H9 (cell line): ENCODE measurements at regions not wholly inside any gene's neighbourhood (a gene's known extent, or its start where the extent isn't known, plus 50 kb on each side); places are given as distances from the start of the nearest gene placed in this dataset.

Experiments
- DNase-seq: peaks from one replicate; pipeline ENCODE4 v3.0.0-alpha.2; 2017
- H2AFZ ChIP-seq: one replicate; pipeline ENCODE4 v1.6.1; 2013; ENCODE audit warnings: mild to moderate bottlenecking, low read length, control low read depth, moderate library complexity
- H2AK5ac ChIP-seq: 2 replicates; pipeline ENCODE4 v1.6.1; 2013; ENCODE audit warnings: low read length, control low read depth, mixed read lengths; ENCODE audit not compliant: insufficient read length
- H2BK120ac ChIP-seq: one replicate; pipeline ENCODE4 v1.6.1; 2013; ENCODE audit warnings: low read depth, mild to moderate bottlenecking, low read length, control low read depth, inconsistent platforms; ENCODE audit not compliant: poor library complexity, severe bottlenecking
- H2BK12ac ChIP-seq: 2 replicates; pipeline ENCODE4 v1.6.1; 2013; ENCODE audit warnings: low read length, control low read depth, mixed read lengths, low read depth; ENCODE audit not compliant: insufficient read length
- H2BK15ac ChIP-seq: 2 replicates; pipeline ENCODE4 v1.6.1; 2013; ENCODE audit warnings: low read depth, low read length, control low read depth
- H2BK20ac ChIP-seq: one replicate; pipeline ENCODE4 v1.6.1; 2013; ENCODE audit warnings: low read depth, mild to moderate bottlenecking, low read length, control low read depth, inconsistent platforms; ENCODE audit not compliant: poor library complexity, severe bottlenecking
- H2BK5ac ChIP-seq: 2 replicates; pipeline ENCODE4 v1.6.1; 2013; ENCODE audit warnings: low read length, control low read depth, mixed read lengths; ENCODE audit not compliant: insufficient read length
- H3K14ac ChIP-seq: 2 replicates; pipeline ENCODE4 v1.6.1; 2013; ENCODE audit warnings: low read length, control low read depth; ENCODE audit not compliant: insufficient read depth
- H3K18ac ChIP-seq: 2 replicates; pipeline ENCODE4 v1.6.1; 2013; ENCODE audit warnings: low read depth, mild to moderate bottlenecking, mixed read lengths, low read length, control low read depth; ENCODE audit not compliant: insufficient read length
- H3K23ac ChIP-seq: 2 replicates; pipeline ENCODE4 v1.6.1; 2013; ENCODE audit warnings: low read length, control low read depth, mixed read lengths, low read depth; ENCODE audit not compliant: insufficient read length
- H3K23me2 ChIP-seq: 2 replicates; pipeline ENCODE4 v1.6.1; 2013; ENCODE audit warnings: low read depth, mild to moderate bottlenecking, mixed read lengths, low read length, control low read depth; ENCODE audit not compliant: insufficient read length, poor library complexity, severe bottlenecking
- H3K27ac ChIP-seq: 2 replicates; pipeline ENCODE4 v1.5.1; 2013; ENCODE audit warnings: low read length, control low read depth, mixed read lengths, low read depth; ENCODE audit not compliant: insufficient read length
- H3K27me3 ChIP-seq: 2 replicates; pipeline ENCODE4 v1.6.1; 2013; ENCODE audit warnings: low read length, control low read depth, inconsistent platforms; ENCODE audit not compliant: insufficient read depth
- H3K4ac ChIP-seq: 2 replicates; pipeline ENCODE4 v1.6.1; 2013; ENCODE audit warnings: low read depth, mild to moderate bottlenecking, control low read depth, inconsistent platforms, low read length, moderate library complexity
- H3K4me1 ChIP-seq: 2 replicates; pipeline ENCODE4 v1.6.1; 2013; ENCODE audit warnings: low read length, control low read depth, inconsistent platforms; ENCODE audit not compliant: insufficient read depth
- H3K4me2 ChIP-seq: 2 replicates; pipeline ENCODE4 v1.6.1; 2013; ENCODE audit warnings: low read length, control low read depth, mixed read lengths; ENCODE audit not compliant: insufficient read length, insufficient read depth
- H3K56ac ChIP-seq: 2 replicates; pipeline ENCODE4 v1.6.1; 2013; ENCODE audit warnings: low read depth, mild to moderate bottlenecking, mixed read lengths, low read length, control low read depth; ENCODE audit not compliant: insufficient read length
- H3K79me1 ChIP-seq: 2 replicates; pipeline ENCODE4 v1.6.1; 2013; ENCODE audit warnings: low read depth, mild to moderate bottlenecking, moderate library complexity, low read length, control low read depth, inconsistent platforms; ENCODE audit not compliant: insufficient read depth, poor library complexity, severe bottlenecking
- H3K79me2 ChIP-seq: 2 replicates; pipeline ENCODE4 v1.6.1; 2013; ENCODE audit warnings: low read length, control low read depth, inconsistent platforms; ENCODE audit not compliant: insufficient read depth
- H3K9ac ChIP-seq: 2 replicates; pipeline ENCODE4 v1.6.1; 2013; ENCODE audit warnings: low read length, control low read depth, mixed read lengths; ENCODE audit not compliant: insufficient read length; ENCODE audit errors: extremely low read depth
- H3K9me3 ChIP-seq: one replicate; pipeline ENCODE4 v1.6.1; 2013; ENCODE audit warnings: low read depth, low read length, inconsistent platforms; ENCODE audit not compliant: control insufficient read depth
- H3T11ph ChIP-seq: one replicate; pipeline ENCODE4 v1.6.1; 2013; ENCODE audit warnings: mild to moderate bottlenecking, low read length, control low read depth, inconsistent platforms
- H4K20me1 ChIP-seq: one replicate; pipeline ENCODE4 v1.6.1; 2013; ENCODE audit not compliant: control insufficient read depth, insufficient read length, insufficient read depth
- H4K5ac ChIP-seq: 2 replicates; pipeline ENCODE4 v1.6.1; 2013; ENCODE audit warnings: low read depth, mild to moderate bottlenecking, mixed read lengths, low read length, control low read depth; ENCODE audit not compliant: insufficient read length
- H4K8ac ChIP-seq: replicated peaks from 2 replicates; pipeline ENCODE4 v1.6.1; 2013; ENCODE audit warnings: low read length, control low read depth, mixed read lengths, low read depth; ENCODE audit not compliant: insufficient read length
- H4K91ac ChIP-seq: 2 replicates; pipeline ENCODE4 v1.6.1; 2013; ENCODE audit warnings: low read depth, mild to moderate bottlenecking, moderate library complexity, mixed read lengths, low read length, control low read depth; ENCODE audit not compliant: insufficient read length
- H3K27ac Mint-ChIP-seq, 3 experiments: 2 replicates in 2 of 3; 3 replicates in 1 of 3; pipeline ENCODE4 v1.8.0; 2020 to 2021; ENCODE audit warnings: mixed read lengths in 3 of 3, mild to moderate bottlenecking in 1 of 3, moderate library complexity in 1 of 3
- H3K27me3 Mint-ChIP-seq: 2 replicates; pipeline ENCODE4 v1.8.0; 2021; ENCODE audit warnings: low read depth, mild to moderate bottlenecking, moderate library complexity, mixed read lengths
- H3K36me3 Mint-ChIP-seq, 3 experiments: 2 replicates in 2 of 3; 3 replicates in 1 of 3; pipeline ENCODE4 v1.8.0; 2020 to 2021; ENCODE audit warnings: low read depth in 3 of 3, mixed read lengths in 3 of 3; ENCODE audit not compliant: insufficient read depth in 1 of 3
- H3K4me1 Mint-ChIP-seq, 2 experiments: 2 replicates each; pipeline ENCODE4 v1.8.0; 2020; ENCODE audit warnings: mixed read lengths in 2 of 2
- H3K4me3 Mint-ChIP-seq, 2 experiments: 2 replicates in 1 of 2; 3 replicates in 1 of 2; pipeline ENCODE4 v1.8.0; 2020 to 2021; ENCODE audit warnings: mild to moderate bottlenecking in 2 of 2, mixed read lengths in 2 of 2, moderate library complexity in 1 of 2
- H3K9me3 Mint-ChIP-seq, 2 experiments: 2 replicates in 1 of 2; 3 replicates in 1 of 2; pipeline ENCODE4 v1.8.0; 2020; ENCODE audit warnings: mild to moderate bottlenecking in 2 of 2, mixed read lengths in 2 of 2, moderate library complexity in 1 of 2
- CTCF ChIP-seq: fragments of 200-600 bp; sonication (generic); conservative IDR thresholded peaks from 3 replicates; pipeline ENCODE4 v1.8.0; 2021; ENCODE audit warnings: antibody characterized with exemption, mild to moderate bottlenecking

GRCh38 chr17:70916469-70916868 lies 747.1 kb downstream of the KCNJ2 start:
- Histone ChIP-seq H2BK12ac (no peak overlapping the region), H3K9ac (no peak overlapping the region), H4K5ac (no peak overlapping the region), H3K79me2 (no peaks in the 10 kb centered on the region), H3K4me2 (no peak overlapping the region), H3K56ac (no peak overlapping the region), H4K20me1 (no peaks in the 10 kb centered on the region), H3K9me3 (peaks cover 6% of the 10 kb centered on the region), H2BK20ac (no peak overlapping the region), H3K27ac (no peak overlapping the region), H3K79me1 (no peaks in the 10 kb centered on the region), H4K8ac (no peak overlapping the region), H2AFZ (no peak overlapping the region), H2BK15ac (no peak overlapping the region), H3K18ac (no peak overlapping the region), H3K14ac (no peak overlapping the region), H3K27me3 (no peaks in the 10 kb centered on the region), H3K4me1 (no peaks in the 10 kb centered on the region), H3T11ph (no peak overlapping the region), H2BK5ac (no peak overlapping the region), H3K23ac (no peak overlapping the region), H2AK5ac (no peak overlapping the region), H4K91ac (no peak overlapping the region), H3K4ac (no peak overlapping the region), H3K23me2 (no peaks in the 10 kb centered on the region), H2BK120ac (no peak overlapping the region)
- Mint-ChIP-seq H3K27me3 (no peaks in the 10 kb centered on the region), H3K36me3 (peaks cover 16 to 37% (median 19%) of the 10 kb centered on the region in 3 experiments), H3K9me3 (peaks cover 32 to 43% of the 10 kb centered on the region in 2 experiments), H3K27ac (no peak overlapping the region), H3K4me1 (no peaks in the 10 kb centered on the region), H3K4me3 (no peak overlapping the region)
- no peak for DNase-seq
- no peak for TF ChIP-seq CTCF
